ENCODE measurements at regions not wholly inside any gene's neighbourhood (a gene's known extent, or its start where the extent isn't known, plus 50 kb on each side); places are given as distances from the start of the nearest gene placed in this dataset.

- no peak for TF ChIP-seq CHD7 (IDR thresholded peaks at IDR 0.05; ENCODE audit: insufficient replicate concordance, low read length)
- TF ChIP-seq SIN3A (conservative IDR thresholded peaks at IDR 0.05 in 1 of 2, IDR thresholded peaks at IDR 0.05 in 1 of 2; ENCODE audit: low read depth in 1 of 2, low read length in 2 of 2): no peak
- TF ChIP-seq EP300 (IDR thresholded peaks at IDR 0.05; ENCODE audit: borderline replicate concordance in 1 of 2, low read depth in 2 of 2, low read length in 2 of 2): no peak
- no peak for TF ChIP-seq POLR2AphosphoS5 (IDR thresholded peaks at IDR 0.05; ENCODE audit: low read depth, low read length)
- TF ChIP-seq RNF2 (IDR thresholded peaks at IDR 0.05; ENCODE audit: borderline replicate concordance, low read depth, low read length, missing control alignments, poor library complexity, severe bottlenecking): no peak
- no peak for TF ChIP-seq TCF12 (IDR thresholded peaks at IDR 0.05; ENCODE audit: low read depth, low read length)
- no peak for TF ChIP-seq RBBP5 (IDR thresholded peaks at IDR 0.05; ENCODE audit: borderline replicate concordance, low read depth, low read length)
- TF ChIP-seq TAF1 (IDR thresholded peaks at IDR 0.05; ENCODE audit: low read depth, low read length): no peak
- TF ChIP-seq SIRT6 (IDR thresholded peaks at IDR 0.05; ENCODE audit: low read length): no peak
These were observed 388.7 kb upstream of the SGO1 start (continued) for GRCh38 chr3:20574746-20575145.
